NCI-H345 (cell line): ENCODE measurements at regions not wholly inside any gene's neighbourhood (a gene's known extent, or its start where the extent isn't known, plus 50 kb on each side); places are given as distances from the start of the nearest gene placed in this dataset.
"Not testable (repeated sequence)": the region's sequence is repeated elsewhere in the genome, so short reads cannot be mapped to it uniquely, and the experiment has no call there.

Experiments used
- DNase-seq: peaks from one replicate; lab custom pipeline; 2025; lab: John Stamatoyannopoulos, UW

- DNase-seq: no peak
Measured at GRCh38 chr10:85318809-85319807, 990.7 kb downstream of the CCSER2 start.

DNA sequence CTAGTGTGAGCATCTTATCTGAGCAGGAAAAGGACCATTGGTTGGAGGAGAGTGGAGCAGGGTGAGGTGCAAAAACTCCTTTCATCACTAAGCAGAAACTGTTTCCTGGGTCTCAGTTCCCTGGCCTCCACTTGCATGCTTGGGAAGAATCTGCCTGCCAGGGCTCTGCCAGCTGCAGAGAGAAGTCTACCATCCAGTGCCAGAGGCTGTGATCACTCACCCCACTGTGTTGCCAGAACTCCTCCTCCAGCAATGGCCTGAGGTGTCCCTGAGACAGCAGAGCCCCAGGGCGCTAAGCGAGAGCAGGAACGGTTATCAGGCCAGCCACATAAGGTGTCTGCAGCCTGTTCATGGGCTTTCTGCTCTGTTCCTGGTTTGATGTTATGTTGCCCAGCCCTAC lies 991.4 kb downstream of the CCSER2 start:
- no peak for DNase-seq

- DNase-seq: no peak
Measured at GRCh38 chr10:85333594-85333993, 1005.2 kb downstream of the CCSER2 start.

- peak; percentile 14 for DNase-seq
Measured at GRCh38 chr10:85362401-85362800, 1004.2 kb downstream of the GRID1 start.

DNA sequence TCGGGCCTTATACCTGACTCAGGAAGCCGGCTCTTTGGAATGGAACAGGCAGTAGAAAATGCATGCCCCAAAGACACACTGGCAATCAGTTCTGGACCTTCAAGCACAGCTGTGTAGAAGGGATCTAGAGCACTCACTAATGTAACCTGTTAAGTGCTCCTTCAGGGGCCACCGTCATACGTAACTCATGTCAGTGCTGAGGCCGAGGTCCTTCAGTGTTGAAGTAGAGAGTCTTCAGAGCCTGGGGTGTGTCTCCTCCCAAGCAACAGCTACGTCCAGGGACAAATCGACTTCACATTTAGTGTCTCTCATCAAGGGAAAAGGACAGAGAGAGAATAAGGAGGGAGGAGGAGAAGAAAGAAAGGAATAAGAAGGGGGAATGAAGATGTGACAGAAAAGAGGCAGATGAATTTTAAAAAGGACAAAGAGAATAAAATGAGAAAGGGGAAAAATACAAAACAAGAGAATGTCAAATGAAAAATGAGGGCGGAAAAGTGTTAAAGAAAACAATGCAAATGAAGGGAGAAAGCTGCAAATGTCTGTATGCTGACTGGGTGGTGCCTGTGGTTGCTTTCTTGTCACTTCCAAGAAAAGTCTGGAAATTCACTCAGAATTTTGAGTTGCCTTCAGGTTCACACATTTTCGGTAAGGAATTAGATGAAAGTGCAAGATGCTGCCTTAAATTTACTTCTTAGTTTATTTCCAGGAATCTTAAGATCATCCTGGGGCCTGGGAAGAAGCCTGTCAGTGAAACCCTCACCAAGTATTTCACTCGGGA lies 989.4 kb downstream of the GRID1 start:
- no peak for DNase-seq

- no peak for DNase-seq
Measured at GRCh38 chr10:85379338-85379737, 987.3 kb downstream of the GRID1 start.

GRCh38 chr10:85400981-85401695 lies 965.5 kb downstream of the GRID1 start:
- no peak for DNase-seq

DNA sequence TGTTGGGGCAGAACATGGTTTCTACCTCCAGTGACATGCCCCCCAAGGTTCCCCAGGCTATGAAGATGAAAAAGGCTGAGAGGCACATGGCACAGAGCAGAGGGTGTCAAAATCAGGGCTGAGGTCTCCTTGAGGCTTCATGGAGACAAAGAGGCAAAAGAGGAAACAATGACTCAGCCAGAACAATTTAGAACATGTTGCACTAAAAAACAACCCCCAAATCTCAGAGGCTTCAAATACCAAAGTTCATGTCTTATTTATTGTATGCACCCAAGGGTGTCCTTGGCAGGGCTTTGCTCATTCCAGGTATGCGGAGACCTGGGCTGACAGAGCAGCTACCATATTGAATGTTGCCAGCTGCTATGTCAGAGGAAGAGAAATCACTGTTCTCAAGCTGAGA lies 964.1 kb downstream of the GRID1 start:
- no peak for DNase-seq

DNA sequence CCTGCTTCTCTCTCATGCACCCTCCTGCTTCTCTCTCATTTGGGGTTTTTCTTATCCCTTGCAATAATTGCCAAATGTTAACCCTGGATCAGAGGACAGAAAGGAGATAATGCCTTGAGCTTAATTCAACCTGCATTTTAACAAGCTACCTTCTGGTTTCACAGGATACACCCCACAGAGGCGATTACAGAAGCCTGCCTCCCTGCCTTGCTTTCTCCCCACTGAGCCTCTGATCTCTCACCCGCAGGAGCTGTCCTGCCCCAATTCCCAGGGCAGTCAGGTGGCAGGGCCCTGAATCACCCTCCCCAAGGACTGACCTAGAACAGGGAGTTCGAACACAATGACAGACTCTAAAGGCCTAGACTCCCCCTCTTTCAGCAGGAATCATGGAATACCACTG lies 959.5 kb downstream of the GRID1 start:
- DNase-seq: no peak

DNA sequence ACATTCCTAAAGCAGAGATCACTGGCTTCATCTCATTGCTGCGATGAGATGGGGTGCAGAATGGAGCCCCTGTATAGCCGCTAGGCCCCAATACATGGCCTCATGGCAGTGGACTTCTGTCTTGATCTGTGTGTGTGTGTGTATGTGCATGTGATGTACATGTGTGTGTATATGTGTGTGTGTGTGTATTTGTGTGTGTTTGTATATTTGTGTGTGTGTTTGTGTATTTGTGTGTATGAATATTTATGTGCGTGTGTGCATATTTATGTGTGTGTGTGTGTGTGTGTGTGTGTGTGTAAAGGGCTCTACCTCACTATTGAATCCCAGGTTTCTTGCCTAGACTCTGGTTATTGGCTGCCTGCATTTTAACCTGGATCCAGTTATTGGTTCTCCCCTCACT lies 958.2 kb downstream of the GRID1 start:
- no peak for DNase-seq

- not testable (repeated sequence) for DNase-seq
Measured at GRCh38 chr10:85410586-85410985, 956.0 kb downstream of the GRID1 start.

DNA sequence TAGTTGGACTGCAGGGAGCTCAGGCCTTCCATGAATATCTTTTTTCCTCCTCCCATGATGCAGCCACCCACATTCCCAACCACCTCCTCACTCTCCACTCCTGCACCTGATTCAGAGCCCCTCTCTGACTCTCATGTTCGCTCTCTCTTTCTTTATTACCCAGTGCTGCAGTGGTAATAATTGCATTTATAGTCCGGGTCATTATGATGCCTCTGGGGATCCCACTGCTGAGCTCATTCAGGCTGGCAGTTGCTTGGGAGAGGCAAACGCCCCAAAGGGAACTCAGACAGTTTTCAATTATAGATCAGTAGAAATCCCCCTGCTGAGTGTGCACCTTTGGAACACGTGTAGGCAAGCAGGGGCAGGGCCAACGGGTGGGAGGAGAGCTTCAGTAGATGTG lies 953.0 kb downstream of the GRID1 start:
- DNase-seq: no peak

GRCh38 chr10:85420501-85421191 lies 945.9 kb downstream of the GRID1 start:
- DNase-seq: peak; percentile 4

GRCh38 chr10:85421421-85421820 lies 945.2 kb downstream of the GRID1 start:
- no peak for DNase-seq

GRCh38 chr10:85429126-85429525 lies 937.5 kb downstream of the GRID1 start:
- DNase-seq: no peak

- no peak for DNase-seq
Measured at GRCh38 chr10:85430991-85431390, 935.6 kb downstream of the GRID1 start.

GRCh38 chr10:85433248-85433647 lies 933.3 kb downstream of the GRID1 start:
- no peak for DNase-seq

GRCh38 chr10:85444868-85445267 lies 921.7 kb downstream of the GRID1 start:
- DNase-seq: no peak

- no peak for DNase-seq
Measured at GRCh38 chr10:85445702-85446101, 920.9 kb downstream of the GRID1 start.

GRCh38 chr10:85446827-85447226 lies 919.8 kb downstream of the GRID1 start:
- no peak for DNase-seq

DNA sequence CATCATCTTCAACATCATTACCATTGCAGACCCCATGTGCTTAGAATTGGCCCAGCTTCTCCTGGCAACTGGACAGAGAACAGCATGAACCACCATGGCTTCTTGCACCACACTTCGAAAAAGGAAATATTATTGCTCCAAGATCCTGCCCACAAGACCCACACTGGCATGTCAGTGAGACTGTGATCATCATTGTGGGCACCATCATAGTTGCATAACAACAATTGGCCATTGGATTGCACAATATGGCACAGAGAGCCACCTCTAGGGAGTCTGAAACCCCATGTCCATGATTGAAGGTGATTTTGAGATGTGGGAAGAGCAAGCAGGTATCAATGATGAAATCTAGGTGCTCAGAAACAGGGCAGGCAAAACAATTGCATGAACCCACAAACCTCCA lies 918.9 kb downstream of the GRID1 start:
- DNase-seq: no peak

- DNase-seq: no peak
Measured at GRCh38 chr10:85448716-85449115, 917.9 kb downstream of the GRID1 start.
